ENCODE measurements at regions not wholly inside any gene's neighbourhood (a gene's known extent, or its start where the extent isn't known, plus 50 kb on each side); places are given as distances from the start of the nearest gene placed in this dataset.
"Not testable (repeated sequence)": the region's sequence is repeated elsewhere in the genome, so short reads cannot be mapped to it uniquely, and the experiment has no call there.

DNA sequence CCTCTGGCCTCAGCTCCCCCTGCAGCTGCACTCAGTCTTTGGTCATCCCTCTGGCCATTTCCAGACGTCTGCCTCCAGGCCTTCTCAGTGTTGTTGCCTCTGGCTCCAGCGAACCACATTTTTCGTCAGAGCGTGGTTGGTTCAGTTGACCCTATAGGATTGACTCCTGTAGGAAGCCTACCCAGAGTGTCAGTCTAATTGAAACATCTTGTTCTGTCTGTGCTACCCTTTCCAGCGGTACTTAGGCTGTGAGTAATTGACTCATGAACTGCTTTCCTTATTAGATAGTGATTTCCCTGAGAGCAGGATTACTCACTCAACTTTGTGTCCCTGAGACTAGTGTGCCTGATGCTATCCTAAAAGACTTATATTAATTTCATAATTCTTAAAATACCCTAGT is 373.2 kb downstream of the ATP23 start:
- ATAC-seq: no peak

DNA sequence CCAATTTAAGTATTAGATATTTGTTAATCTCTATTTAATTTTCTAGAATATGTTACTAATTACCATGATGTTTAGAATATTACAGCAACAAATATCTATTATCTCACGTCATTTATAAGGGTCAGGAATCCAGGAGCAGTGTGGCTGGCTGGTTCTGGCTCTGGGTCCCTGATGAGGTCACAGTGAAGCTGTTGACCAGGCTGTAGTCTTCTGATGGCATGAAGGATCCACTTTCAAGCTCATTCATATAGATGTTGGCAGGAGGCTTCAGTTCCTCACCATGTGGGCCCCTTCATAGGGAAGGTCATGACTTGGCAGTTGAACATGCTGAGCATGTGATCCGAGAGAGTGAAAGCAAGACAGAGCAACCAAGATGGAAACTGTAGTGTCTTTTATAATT is 375.6 kb downstream of the ATP23 start:
- ATAC-seq: no peak

DNA sequence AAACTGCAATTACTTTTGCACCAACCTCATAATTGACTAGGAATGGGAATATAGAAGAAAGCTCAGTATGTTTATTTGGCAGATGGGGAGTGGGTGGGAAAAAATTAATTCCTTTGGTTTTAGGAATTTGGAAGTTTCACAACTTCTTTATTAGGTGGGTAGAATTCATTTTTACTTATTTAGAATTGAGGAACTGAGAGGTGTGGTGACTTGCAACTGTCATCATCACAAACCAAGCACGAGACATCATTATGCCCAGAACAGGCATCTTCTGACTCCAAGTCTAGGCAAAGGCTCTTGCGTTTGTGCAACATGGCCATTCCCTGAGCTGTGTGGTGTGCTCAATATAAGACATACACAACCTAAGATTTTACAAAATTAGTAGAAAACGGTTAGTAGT is 380.0 kb downstream of the ATP23 start:
- no peak for ATAC-seq

DNA sequence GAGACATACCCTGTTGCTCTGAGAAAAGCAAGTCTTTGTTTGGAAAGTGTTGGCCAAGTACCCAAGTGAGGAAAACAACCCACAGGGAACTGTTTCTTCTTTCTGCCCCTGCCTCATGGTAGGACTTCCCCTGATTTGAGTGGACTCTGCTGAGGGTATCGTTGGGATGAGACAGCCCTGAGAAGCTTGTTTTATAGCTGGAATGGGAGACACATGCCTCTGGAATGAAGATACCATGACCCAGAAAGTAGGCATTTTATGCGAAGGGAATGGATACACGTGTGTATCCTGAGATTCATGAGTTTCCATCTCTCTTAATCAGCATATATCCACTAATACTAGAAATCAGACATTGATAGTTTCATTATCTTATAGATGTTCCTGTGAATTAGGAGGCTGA is 382.3 kb downstream of the ATP23 start:
- no peak for ATAC-seq

DNA sequence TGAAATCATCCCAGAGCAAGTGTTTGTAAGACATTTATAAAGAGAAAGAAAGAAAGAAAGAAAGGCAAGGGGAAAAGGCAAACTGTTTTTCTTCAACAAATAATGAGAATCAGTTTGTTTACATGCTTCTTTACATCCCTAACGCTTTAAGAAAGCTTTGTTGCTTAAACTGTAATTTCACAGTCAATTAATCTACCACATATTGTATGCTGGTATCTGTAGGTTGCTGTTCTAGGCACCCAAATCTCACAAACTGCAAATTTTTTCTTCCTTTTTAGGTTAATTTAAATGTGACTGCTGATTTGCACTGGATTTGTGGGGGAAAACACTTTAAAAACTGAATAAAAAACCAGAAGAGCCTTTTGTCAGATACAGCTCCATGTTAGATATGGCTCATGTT is 384.2 kb downstream of the ATP23 start:
- no peak for ATAC-seq

DNA sequence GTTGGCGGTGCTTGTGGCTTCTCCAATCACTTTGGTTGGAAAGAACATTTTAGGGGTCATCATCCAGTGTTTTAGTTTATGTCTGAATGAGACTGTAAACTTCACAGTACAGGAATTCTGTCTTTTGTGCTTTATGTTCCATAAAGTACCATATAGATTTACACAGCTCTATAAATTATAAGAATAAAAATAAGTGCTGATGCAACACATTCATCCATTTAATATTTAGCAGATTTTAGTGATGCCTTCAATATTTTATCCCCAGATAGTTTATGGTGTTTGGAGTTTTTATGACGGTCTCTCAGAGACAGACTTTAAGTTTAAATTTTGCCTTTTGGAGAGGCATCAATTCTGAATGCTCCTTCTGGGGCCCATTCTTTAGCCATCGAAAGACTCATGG is 385.2 kb downstream of the ATP23 start:
- no peak for ATAC-seq

DNA sequence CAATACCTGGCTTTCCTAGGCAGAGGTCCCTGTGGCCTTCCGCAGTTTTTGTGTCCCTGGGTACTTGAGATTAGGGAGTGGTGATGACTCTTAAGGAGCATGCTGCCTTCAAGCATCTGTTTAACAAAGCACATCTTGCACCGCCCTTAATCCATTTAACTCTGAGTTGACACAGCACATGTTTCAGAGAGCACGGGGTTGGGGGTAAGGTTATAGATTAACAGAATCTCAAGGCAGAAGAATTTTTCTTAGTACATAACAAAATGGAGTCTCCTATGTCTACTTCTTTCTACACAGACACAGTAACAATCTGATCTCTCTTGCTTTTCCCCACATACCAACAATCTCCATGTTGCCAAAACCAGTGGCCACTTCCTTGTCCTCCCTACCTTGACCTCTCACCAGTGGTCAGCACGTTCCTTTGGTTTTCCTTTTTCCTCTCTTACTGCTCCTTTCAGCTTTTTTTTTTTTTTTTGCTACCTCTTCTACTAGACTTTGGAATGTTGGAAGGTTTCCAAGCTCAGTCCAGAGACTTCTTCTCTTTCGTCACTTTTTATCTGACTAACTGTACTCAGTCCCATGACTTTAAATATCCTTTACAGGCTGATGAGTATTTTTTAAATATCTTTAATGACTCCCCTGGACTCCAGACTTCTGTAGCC is 395.3 kb downstream of the ATP23 start:
- not testable (repeated sequence) for ATAC-seq

DNA sequence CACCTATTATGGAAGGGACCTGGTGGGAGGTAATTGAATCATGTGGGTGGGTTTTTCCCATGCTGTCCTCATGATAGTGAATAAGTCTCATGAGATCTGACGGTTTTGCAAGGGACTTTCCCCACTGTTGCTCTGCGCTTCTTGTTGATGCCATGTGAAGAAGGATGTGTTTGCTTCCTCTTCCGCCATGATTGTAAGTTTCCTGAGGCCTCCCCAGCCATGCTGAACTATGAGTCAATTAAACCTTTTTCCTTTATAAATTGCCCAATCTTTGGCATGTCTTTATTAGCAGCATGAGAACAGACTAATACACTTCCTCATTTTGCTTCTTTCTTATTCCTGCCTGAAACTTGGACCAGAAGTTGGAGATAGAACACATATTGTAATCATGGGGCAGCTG is 396.2 kb downstream of the ATP23 start:
- ATAC-seq: not testable (repeated sequence)

DNA sequence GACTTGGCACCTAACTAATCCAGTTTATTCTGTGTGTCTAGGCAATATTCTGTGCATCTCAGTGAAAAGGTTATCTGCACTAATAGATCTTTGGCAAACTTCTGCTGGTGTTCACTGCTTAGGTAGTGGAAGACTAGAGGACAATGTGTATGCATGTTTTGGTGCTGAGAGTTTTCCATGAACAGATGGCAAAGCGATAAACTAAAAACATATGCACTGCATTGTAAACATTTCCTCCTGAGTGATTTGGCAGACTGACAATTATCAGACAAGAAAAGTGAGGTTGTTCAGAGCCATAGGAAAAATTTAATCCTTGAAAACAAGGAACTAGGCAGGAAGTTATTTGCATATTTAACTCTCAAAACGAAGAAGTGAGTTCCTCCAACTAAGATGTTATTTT is 400.4 kb downstream of the ATP23 start:
- ATAC-seq: peak; percentile 37

DNA sequence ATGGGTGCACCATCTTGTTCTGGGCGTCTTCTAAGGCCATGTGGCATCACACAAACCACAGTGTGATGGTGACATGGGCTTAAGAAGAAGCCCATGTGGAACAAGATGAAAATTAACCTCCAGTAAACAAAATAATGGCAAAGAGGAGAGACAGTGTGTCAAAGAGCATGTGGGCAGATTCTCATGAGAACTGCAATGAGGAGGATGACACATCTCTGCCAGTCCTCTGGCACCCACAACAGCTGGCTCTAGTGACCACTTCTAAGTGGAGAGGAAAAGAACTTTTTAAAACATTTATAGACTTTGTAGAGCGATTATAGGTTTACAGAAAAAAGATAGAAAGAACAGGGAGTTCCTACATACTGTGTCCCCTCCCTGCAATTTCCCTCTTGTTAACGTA is 401.4 kb downstream of the ATP23 start:
- no peak for ATAC-seq

DNA sequence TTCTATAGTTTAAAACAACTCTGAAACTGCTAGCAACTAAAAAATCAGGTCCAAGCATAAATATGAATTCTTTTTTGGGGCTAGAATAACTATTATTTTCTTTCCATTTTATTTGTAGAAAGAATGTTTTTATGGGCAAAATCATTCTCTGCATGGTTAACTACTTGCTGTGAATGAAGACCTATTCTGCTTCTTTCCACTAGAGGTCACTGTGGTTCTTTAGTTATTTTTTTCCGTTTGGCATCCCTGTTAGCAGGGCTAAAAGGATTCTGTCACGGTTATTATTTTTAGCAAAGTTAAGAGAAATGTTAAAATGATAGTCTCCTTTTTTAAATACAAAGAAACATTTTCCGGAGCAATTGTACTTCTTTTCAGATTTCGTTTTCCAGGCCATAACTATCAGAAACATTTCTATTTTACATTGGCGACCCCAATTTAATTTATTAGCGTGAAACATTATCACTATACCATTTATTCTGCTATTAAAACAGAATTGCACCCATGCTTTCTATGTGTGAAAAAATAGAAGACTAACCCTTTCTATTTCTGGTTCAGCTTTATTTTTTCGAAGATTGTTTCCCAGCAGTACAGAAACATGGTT is 404.8 kb downstream of the ATP23 start:
- ATAC-seq: peak; percentile 55

DNA sequence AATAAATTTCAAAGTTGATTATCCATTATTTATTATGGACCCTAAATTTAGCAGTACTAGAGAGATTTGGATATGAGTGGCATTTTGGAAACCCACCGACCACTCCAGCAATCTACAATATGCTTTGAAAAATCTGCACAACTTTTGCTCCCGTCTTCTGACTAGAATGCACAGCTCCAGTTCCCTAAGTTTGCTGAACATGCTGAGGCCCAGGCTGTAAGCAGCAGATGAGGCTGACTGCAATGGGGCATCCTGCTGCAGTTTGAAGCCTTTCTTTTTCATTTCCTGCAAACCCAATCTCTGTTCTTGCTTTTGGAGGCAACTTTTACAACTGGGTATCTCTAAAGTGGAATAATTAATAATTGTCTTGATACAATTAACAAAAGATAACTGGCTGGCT is 405.8 kb downstream of the ATP23 start:
- no peak for ATAC-seq

DNA sequence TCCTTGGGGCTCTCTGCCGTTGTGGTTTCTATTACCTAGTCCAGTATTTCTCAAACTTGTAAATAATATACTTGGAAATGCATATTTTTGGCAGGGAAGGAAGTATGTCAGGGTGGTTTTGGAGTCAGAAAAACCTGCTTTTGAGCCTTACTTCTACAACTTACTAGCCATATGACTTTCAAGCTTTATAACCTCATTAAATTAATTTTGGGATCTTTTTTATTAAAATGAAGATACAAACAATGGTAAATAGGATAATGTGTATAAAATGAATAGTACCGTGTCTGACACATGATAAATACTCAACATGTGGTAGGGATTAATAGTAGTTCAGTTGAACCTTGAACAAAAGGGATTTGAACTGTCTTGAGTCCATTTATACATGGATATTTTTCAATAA is 406.3 kb downstream of the ATP23 start:
- no peak for ATAC-seq

DNA sequence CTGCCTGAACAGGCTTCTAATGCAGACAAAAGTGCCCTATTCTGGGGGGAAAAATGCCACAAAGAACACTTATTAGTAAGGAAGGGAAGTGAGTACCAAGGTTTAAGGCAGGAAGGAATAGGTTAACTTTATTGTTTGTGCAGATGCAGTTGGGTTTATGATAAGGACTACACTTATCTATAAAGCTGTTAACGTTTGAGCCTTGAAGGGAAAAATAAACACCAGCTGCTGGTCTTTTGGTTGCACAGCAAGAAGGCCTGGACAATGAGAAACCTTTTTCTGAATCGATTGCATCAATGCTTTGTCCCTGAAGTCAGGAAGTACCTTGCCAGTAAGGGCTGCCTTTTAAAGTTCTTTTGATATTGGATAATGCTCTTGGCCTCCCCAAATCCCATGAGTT is 407.8 kb downstream of the ATP23 start:
- ATAC-seq: no peak

DNA sequence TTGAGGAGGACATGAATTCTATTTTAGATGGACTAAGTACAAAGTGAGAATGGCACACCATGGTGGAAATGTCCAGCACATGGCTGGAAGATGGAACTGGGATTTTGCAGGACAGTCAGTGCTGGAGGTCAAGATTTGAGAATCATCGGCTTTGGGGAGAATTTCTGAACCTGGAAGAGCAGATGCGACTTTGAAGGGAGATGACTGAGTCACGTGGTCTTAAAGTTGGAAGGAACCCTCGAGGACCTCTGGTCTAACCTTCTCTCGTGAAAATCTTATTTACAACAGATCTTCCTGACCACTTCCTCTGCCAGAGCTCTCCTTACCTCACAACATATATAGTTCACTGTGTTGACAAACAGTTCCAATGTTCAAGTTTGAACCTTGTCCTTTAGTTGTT is 415.4 kb downstream of the ATP23 start:
- no peak for ATAC-seq

DNA sequence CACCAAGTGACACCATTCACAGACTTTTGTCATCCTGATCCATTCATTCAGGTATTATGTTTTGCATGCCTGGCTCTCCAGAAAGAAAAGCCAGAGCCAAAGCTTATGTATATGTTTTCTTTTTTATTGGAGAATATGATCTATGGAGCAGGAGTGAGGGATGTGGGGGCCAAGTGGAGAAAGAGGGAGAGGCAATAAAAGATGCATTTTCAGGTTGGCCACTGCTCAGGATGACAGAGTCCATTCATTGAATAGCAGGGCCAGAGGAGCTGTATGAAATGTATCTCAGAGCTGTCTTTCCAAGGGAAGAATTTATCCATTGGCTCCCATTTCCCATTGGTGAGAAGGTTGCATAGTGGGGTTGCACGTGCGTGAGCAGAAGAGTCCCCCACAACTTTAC is 416.1 kb downstream of the ATP23 start:
- no peak for ATAC-seq

DNA sequence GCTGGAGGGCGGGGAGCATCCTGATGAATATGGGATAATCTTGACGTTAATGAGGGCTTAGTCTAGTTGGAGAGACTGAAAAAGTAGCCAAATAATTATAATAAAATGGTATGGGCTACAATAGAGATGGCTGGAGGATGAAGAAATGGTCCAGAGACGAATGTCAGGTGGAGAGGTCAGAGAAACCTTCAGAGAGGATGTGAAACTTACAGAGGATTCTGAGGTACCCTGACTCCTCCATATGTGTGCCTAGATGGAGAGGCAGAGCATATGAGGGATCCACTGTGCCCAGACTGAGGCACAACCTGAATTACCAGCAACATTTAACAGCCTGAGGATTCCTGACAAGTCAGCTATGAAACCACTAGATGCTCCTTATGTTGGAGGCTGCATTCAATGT is 417.0 kb downstream of the ATP23 start:
- no peak for ATAC-seq

DNA sequence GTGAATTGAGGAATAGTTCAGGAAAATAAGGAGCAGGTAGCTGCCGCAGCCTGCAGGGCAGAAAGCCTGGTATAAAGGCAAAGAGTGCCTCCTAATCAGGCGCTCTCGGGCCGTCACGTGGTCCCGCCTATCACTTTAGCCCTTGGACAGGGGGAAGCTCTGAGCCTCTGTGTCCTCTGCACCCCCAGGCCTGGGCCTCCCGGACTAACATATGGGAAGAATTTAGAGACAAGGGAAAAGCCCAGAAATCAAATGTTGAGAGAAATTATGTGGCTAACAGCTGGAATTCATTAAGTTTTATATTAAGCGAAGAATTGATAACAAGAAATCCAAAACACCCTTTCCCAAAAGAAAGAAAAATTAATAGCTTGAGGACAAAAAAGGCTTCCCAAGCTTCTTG is 417.7 kb downstream of the ATP23 start:
- no peak for ATAC-seq

DNA sequence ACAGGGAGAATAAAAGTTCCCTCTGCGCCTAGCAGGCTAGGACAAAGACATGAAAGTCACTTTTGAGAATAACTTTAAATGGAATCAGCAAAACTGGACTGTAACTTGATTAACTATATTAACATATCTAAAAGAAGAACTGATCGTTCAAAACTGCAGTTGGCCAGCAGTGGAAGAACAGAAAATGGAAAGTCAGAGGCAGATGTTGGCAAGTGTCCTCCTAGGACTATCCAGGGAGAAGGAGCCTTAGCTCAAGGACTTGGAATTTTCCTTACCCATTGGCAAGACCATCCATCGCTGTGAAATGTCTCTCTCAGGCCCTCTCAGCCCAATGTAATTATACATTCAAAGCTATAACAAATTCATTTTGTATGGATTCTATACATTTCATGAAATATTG is 419.7 kb downstream of the ATP23 start:
- no peak for ATAC-seq

DNA sequence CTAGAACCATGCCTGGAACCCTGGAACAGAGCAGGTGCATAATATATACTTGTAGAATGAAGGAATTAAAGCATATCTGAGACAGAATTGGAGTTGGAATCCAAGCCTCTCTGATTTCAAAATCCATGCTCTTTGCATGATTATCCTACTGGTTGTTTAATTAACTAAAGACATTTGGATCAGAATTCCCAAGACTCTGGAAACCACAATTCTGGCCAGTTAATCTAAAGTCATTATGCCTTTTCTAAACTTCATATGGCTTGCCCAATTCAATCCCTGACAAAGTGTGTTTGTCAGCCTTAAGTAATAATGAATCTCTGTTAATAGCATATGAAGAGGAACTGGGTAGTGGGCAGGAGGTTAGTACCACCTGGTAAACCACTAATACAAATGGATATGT is 422.6 kb downstream of the ATP23 start:
- ATAC-seq: no peak

DNA sequence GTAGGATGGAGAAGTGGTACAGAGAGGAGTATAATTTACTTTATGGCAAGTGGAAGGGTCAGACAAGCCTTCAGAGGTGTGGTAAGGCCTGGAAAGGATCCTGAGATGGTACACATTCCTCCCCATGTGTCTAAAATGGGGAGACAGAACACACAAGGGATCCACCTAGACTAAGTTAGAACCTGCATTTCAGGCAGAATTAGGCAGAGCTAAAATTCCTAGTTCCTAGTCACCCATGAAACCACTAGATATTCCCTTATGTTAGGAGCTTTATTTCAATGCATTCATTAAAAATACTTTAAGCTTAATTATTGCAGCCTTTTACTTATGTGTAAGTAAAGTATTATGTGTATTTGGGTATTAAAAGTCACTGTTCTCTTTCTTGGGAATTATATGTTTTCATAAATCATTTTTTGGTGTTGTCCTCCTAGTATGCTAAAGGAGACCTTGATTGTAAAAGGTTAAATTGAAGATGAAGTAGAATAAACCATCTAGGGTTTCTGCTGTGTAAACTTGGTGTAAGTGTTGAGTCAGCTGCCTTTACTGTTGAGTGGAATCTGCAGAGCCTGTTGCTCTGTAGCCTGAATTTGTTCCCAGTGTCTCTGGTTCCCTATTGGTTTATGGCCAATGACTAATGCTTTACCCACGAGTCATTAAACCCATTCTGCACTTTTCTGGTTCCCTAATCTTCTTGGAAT is 423.2 kb downstream of the ATP23 start:
- peak; percentile 90 for ATAC-seq

DNA sequence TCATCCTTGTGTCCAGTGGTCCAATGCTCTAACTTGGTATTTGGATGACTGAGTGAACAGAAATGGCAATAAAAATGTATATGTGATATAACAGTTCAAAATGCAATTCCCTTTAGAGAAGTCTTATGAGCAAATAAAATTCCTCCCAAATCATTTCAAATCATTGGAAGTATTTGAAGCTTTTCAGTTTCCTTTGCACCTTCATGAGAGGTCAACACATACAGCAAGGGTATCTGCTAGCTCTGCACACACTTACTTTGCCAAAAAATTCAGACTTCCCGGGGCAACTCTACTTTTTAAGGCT is 423.7 kb downstream of the ATP23 start:
- ATAC-seq: no peak

DNA sequence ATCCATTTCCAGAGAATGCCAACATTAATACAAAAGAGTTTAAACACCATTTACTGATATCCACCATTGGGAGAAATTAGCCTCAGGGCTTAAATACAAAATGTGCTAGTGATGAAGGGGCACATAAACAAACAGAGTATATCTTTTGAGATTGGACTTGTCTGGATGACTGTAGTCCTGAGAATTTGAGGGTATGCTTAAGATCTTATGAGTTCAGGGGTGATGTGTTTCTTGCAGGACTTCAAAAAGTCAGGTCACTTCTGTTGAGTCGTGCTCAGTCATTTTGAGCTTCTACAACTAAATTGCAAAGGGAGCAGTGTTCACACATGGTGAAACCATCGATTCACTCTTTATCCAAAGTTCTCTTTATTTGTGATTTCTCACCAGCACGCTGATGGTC is 425.7 kb downstream of the ATP23 start:
- ATAC-seq: no peak

DNA sequence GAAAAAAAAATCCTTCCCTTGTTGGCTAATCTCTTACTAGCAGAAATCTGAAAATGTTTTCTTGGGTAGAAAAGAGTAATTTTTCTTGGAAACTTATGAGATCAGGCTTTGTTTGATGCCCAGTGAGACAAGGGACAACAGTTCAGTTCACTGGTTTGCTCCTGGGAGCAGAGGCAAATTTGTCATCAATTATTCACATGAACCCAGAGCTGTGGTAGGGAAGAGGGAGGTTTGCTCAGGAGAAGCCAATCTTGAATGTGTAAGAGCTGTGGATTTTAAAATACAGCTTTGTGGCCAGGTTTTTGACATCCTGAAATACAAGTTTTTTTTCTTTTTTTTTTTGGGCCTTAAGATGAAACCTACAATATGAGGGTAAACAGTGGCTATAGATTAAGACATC is 426.6 kb downstream of the ATP23 start:
- no peak for ATAC-seq

DNA sequence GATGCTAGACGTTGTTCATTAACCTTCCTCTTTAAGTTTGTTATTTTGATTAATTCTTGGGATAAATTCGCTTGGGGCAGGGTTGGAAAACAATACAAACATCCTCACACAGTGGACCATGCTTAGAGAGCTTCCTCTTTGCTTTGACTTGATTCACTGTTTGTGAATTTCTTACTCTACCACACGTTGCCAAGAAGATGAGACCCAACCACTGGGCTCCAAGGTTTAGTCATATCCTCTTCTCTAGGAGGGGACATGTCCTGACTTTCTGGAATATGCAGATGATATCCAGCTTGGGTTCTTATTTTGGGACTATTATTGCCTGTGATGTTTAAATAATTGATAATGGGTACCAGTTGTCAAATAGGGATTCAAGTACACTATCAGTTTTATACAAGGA is 428.2 kb downstream of the ATP23 start:
- no peak for ATAC-seq

Data from esophagus mucosa (tissue), 1 donor.